ENCODE measurements at regions not wholly inside any gene's neighbourhood (a gene's known extent, or its start where the extent isn't known, plus 50 kb on each side); places are given as distances from the start of the nearest gene placed in this dataset.

- Mint-ChIP-seq H3K27me3 (peaks cover 2% of the 10 kb centered on the region), H3K27ac (no peak overlapping the region), H3K9me3 (no peaks in the 10 kb centered on the region), H3K4me3 (no peak overlapping the region), H3K4me1 (ENCODE audit: low read depth) (peaks cover 22% of the 10 kb centered on the region), H3K36me3 (no peaks in the 10 kb centered on the region)
- no peak for DNase-seq
- ChIA-PET POLR2A (no interaction called here), CTCF (no interaction called here)
- intact Hi-C loops (cut with micrococcal nuclease) = no loop called here
Measured at GRCh38 chr3:46110701-46111493, 83.6 kb upstream of the XCR1 start.

GRCh38 chr3:46107682-46108081, 80.4 kb upstream of the XCR1 start:
- ChIA-PET CTCF (no interaction called here), POLR2A (no interaction called here)
- no peak overlapping the region for H3K4me3 Mint-ChIP-seq
- peaks cover 25% of the 10 kb centered on the region for H3K4me1 Mint-ChIP-seq (ENCODE audit: low read depth)
- DNase-seq = no peak
- intact Hi-C loops (cut with micrococcal nuclease) = no loop called here
- no peaks in the 10 kb centered on the region for H3K36me3 Mint-ChIP-seq
- H3K27me3 Mint-ChIP-seq = peaks cover 4% of the 10 kb centered on the region
- H3K9me3 Mint-ChIP-seq = no peaks in the 10 kb centered on the region
- peak overlapping the region; percentile 16 for H3K27ac Mint-ChIP-seq

- DNase-seq = no peak
- H3K4me3 Mint-ChIP-seq = no peak overlapping the region
- CTCF ChIA-PET = interaction anchor here (0.6 to 0.8 kb wide), 2 partner anchors 108 to 133 kb away, joined by 3 to 4 read pairs; no protein-coding TSS in a partner anchor
- peaks cover 7% of the 10 kb centered on the region for H3K27me3 Mint-ChIP-seq
- POLR2A ChIA-PET = no interaction called here
- intact Hi-C loops (cut with micrococcal nuclease) = no loop called here
- peaks cover 28% of the 10 kb centered on the region for H3K4me1 Mint-ChIP-seq (ENCODE audit: low read depth)
- peaks cover 12% of the 10 kb centered on the region for H3K9me3 Mint-ChIP-seq
- peaks cover 11% of the 10 kb centered on the region for H3K36me3 Mint-ChIP-seq
- H3K27ac Mint-ChIP-seq = no peak overlapping the region
Measured at GRCh38 chr3:46105306-46105919, 78.1 kb upstream of the XCR1 start.

- no peak for DNase-seq
- intact Hi-C loops (cut with micrococcal nuclease) = no loop called here
- no peak overlapping the region for H3K27ac Mint-ChIP-seq
- H3K4me1 Mint-ChIP-seq (ENCODE audit: low read depth) = peaks cover 27% of the 10 kb centered on the region
- peaks cover 12% of the 10 kb centered on the region for H3K9me3 Mint-ChIP-seq
- ChIA-PET POLR2A (no interaction called here), CTCF (interaction anchor here (0.5 to 1.1 kb wide), 3 partner anchors 105 to 593 kb away, joined by 3 to 4 read pairs (median 3); no protein-coding TSS in a partner anchor)
- H3K36me3 Mint-ChIP-seq = peaks cover 13% of the 10 kb centered on the region
- peaks cover 12% of the 10 kb centered on the region for H3K27me3 Mint-ChIP-seq
- H3K4me3 Mint-ChIP-seq = no peak overlapping the region
Measured at GRCh38 chr3:46104706-46105105, 77.4 kb upstream of the XCR1 start.

GRCh38 chr3:46102780-46103130, 75.5 kb upstream of the XCR1 start:
- H3K4me1 Mint-ChIP-seq (ENCODE audit: low read depth) = peaks cover 32% of the 10 kb centered on the region
- ChIA-PET CTCF (interaction anchor here (0.7 to 1.2 kb wide), 2 partner anchors 24 to 270 kb away, joined by 4 read pairs; no protein-coding TSS in a partner anchor), POLR2A (interaction anchor here (1.1 kb wide), 1 partner anchor 297 kb away, joined by 3 read pairs; no protein-coding TSS in a partner anchor)
- no peak overlapping the region for H3K27ac Mint-ChIP-seq
- DNase-seq = no peak
- peaks cover 12% of the 10 kb centered on the region for H3K9me3 Mint-ChIP-seq
- intact Hi-C loops (cut with micrococcal nuclease) = no loop called here
- no peak overlapping the region for H3K4me3 Mint-ChIP-seq
- peaks cover 13% of the 10 kb centered on the region for H3K36me3 Mint-ChIP-seq
- H3K27me3 Mint-ChIP-seq = peaks cover 14% of the 10 kb centered on the region

DNA sequence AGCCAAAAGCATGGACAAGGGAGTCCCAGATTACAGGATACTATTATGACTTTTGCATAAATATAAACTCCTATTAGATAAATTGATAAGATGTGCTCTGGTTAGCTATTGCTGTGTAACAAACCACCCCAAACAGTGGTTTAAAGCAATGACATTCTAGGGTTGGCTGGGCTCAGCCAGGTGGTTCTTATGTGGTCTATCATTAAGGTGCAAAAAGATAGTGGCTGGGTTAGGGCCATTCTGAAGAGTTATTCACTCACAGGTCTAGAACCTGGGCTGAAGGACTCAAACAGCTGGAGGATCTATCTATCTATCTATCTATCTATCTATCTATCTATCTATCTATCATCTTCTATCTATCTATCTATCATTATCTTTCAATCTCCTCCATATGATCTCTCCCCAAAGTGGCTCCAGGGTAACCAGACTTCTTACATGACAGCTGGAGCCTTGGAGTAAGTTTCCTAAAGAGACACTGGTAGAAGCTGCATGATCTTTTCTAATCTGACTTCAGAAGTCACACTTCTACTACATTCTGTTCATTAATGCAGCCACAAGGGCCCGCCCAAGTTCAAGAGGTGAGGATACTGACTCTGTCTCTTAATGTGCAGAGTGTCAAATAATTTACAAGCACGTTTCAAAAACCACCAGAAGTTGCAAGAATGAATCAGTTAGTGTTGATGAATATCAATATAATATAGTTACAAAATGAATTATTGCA, 74.9 kb upstream of the XCR1 start:
- peaks cover 12% of the 10 kb centered on the region for H3K9me3 Mint-ChIP-seq
- CTCF ChIA-PET = interaction anchor here (0.7 to 1.2 kb wide), 3 partner anchors 23 to 275 kb away, joined by 3 to 4 read pairs (median 4); no protein-coding TSS in a partner anchor
- H3K4me3 Mint-ChIP-seq = no peak overlapping the region
- DNase-seq = peak; percentile 33
- peaks cover 14% of the 10 kb centered on the region for H3K27me3 Mint-ChIP-seq
- peaks cover 35% of the 10 kb centered on the region for H3K4me1 Mint-ChIP-seq (ENCODE audit: low read depth)
- H3K27ac Mint-ChIP-seq = no peak overlapping the region
- peaks cover 13% of the 10 kb centered on the region for H3K36me3 Mint-ChIP-seq
- intact Hi-C loops (cut with micrococcal nuclease) = no loop called here
- POLR2A ChIA-PET = interaction anchor here (1.1 kb wide), 1 partner anchor 297 kb away, joined by 3 read pairs; no protein-coding TSS in a partner anchor

DNA sequence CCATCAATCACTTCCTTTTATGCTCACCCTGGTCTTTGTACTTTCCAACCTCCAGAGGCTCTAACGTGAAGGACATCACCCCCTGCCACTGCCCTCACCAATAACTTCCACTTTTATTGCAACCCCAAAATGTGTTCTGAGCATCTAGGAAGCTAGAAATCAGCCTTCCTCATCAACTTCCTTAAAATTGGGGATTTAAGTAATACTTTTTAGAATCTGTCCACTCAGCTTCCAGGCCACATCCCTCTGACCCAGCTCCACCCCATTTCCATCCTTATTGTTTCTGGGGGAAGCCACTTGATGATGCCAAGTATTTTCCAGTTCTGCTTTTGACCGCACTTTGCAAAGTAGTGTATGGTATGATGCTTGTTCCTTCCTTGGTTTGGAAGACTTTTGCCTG, 73.5 kb upstream of the XCR1 start:
- intact Hi-C loops (cut with micrococcal nuclease) = no loop called here
- Mint-ChIP-seq H3K27ac (no peak overlapping the region), H3K9me3 (peaks cover 12% of the 10 kb centered on the region), H3K36me3 (peaks cover 13% of the 10 kb centered on the region), H3K4me3 (no peak overlapping the region), H3K4me1 (ENCODE audit: low read depth) (peaks cover 45% of the 10 kb centered on the region), H3K27me3 (peaks cover 16% of the 10 kb centered on the region)
- ChIA-PET POLR2A (interaction anchor here (1.9 kb wide), 1 partner anchor 11 kb away, joined by 7 read pairs; no protein-coding TSS in a partner anchor), CTCF (interaction anchor here (0.9 to 5.6 kb wide), 3 partner anchors 21 to 272 kb away, joined by 3 to 47 read pairs (median 5); partner anchors contain the start of gene CCR5)
- DNase-seq = no peak

DNA sequence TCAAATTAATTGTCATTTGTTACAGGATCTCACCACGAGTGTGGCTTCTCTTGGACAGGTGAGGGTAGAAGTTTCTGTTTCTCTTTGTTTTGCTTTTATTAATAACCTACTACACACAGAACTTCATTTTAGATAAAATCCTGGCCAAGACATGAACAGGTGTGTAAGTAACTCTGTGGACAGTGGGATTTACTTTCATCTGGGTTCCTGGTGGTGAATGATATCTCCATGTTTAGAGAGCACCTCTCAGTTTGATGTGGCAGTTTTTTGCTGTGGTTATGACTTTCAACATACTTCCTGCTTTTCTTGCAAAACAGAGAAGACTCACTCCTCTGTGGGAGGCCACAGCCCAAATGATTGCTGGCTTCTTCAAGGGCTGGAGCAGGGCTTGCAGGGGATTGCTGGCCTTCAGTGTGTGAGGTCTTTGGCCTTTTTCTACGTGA, 71.1 kb upstream of the XCR1 start:
- Mint-ChIP-seq H3K27ac (peak overlapping the region; percentile 85), H3K4me1 (ENCODE audit: low read depth) (peaks cover 42% of the 10 kb centered on the region), H3K9me3 (peaks cover 12% of the 10 kb centered on the region), H3K36me3 (peaks cover 13% of the 10 kb centered on the region), H3K27me3 (peaks cover 30% of the 10 kb centered on the region), H3K4me3 (peak overlapping the region; percentile 36)
- POLR2A ChIA-PET = interaction anchor here (0.6 to 2.3 kb wide), 2 partner anchors 272 to 430 kb away, joined by 3 to 21 read pairs; partner anchors contain the start of gene CCR5
- intact Hi-C loops (cut with micrococcal nuclease) = loop anchor here (1.0 to 10.0 kb wide), 6 partner anchors 8 to 404 kb away; partner anchors contain the start of gene CCR5
- CTCF ChIA-PET = interaction anchor here (0.6 to 5.6 kb wide), 10 partner anchors 9 to 280 kb away, joined by 3 to 47 read pairs (median 4); partner anchors contain the start of gene CCR5
- DNase-seq = peak; percentile 76

DNA sequence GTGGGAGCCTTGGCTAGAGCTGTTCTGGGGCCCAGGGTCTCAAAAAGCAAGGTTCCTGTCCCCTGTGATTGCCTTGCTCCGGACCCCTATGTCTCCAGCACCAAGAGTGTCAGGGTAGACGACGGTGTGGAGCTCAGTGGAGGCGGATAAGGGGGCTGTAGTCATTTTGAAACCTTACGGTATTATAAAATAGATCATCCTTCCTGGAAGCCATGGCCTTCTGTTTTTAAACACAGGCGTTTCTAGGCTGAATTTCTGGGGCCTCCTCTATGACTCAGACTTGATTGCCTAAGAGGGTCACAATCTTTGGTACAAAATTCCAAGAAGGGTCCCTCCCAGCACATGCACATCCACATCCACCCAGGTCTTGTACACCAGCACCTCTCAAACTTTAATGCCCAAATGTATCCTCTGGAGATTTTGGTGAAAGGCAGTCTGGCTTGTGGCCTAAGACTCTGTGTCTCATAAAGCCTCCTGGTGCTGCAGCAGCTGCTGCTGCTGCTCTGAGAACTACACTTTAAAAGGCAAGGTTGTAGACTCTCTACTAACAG, 70.5 kb upstream of the XCR1 start:
- H3K27me3 Mint-ChIP-seq = peaks cover 32% of the 10 kb centered on the region
- H3K36me3 Mint-ChIP-seq = peaks cover 13% of the 10 kb centered on the region
- H3K4me1 Mint-ChIP-seq (ENCODE audit: low read depth) = peaks cover 42% of the 10 kb centered on the region
- intact Hi-C loops (cut with micrococcal nuclease) = loop anchor here (1.0 to 10.0 kb wide), 8 partner anchors 7 to 403 kb away; partner anchors contain the start of genes CCR1 and CCR5
- peaks cover 12% of the 10 kb centered on the region for H3K9me3 Mint-ChIP-seq
- H3K4me3 Mint-ChIP-seq = no peak overlapping the region
- POLR2A ChIA-PET = interaction anchor here (0.6 to 2.3 kb wide), 4 partner anchors 110 to 429 kb away, joined by 3 to 21 read pairs (median 4); partner anchors contain the start of gene CCR5
- peak; percentile 74 for DNase-seq
- peak overlapping the region; percentile 85 for H3K27ac Mint-ChIP-seq
- CTCF ChIA-PET = interaction anchor here (0.8 to 5.6 kb wide), 11 partner anchors 8 to 280 kb away, joined by 3 to 47 read pairs (median 4); partner anchors contain the start of genes CCR1 and CCR5

DNA sequence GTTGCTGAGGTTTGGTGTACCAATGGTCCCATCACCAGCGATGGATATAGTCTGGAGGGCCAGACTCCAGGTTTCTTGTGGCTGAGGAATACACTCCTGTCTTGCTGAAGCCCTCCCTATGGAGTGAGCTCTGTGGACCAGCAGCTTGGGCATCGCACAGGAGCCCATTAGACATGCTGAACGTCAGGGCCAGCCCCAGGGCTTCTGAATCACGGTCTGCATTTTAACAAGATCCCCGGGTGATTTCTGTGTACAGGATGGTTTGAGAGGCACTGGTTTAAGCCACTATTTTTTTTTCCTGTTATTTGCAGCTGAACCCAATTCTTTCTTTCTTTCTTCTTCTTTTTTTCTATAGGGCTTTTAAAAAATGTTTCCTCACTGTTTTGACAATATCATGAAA, 69.5 kb upstream of the XCR1 start:
- intact Hi-C loops (cut with micrococcal nuclease) = loop anchor here (1.0 to 10.0 kb wide), 4 partner anchors 112 to 402 kb away; partner anchors contain the start of gene CCR1
- Mint-ChIP-seq H3K36me3 (peaks cover 7% of the 10 kb centered on the region), H3K4me3 (no peak overlapping the region), H3K9me3 (peaks cover 5% of the 10 kb centered on the region), H3K27me3 (peaks cover 39% of the 10 kb centered on the region), H3K27ac (peak overlapping the region; percentile 35), H3K4me1 (ENCODE audit: low read depth) (peaks cover 42% of the 10 kb centered on the region)
- ChIA-PET POLR2A (interaction anchor here (0.6 to 2.3 kb wide), 2 partner anchors 111 to 273 kb away, joined by 5 to 21 read pairs; partner anchors contain the start of gene CCR5), CTCF (interaction anchor here (0.8 to 5.6 kb wide), 4 partner anchors 111 to 281 kb away, joined by 3 to 47 read pairs (median 4); partner anchors contain the start of genes CCR1 and CCR5)
- no peak for DNase-seq

GRCh38 chr3:46096336-46096735, 69.1 kb upstream of the XCR1 start:
- no peak overlapping the region for H3K4me3 Mint-ChIP-seq
- H3K27ac Mint-ChIP-seq = no peak overlapping the region
- H3K27me3 Mint-ChIP-seq = peaks cover 39% of the 10 kb centered on the region
- peaks cover 42% of the 10 kb centered on the region for H3K4me1 Mint-ChIP-seq (ENCODE audit: low read depth)
- CTCF ChIA-PET = interaction anchor here (5.6 kb wide), 1 partner anchor 273 kb away, joined by 47 read pairs; the partner anchor contains the start of gene CCR5
- DNase-seq = no peak
- POLR2A ChIA-PET = interaction anchor here (2.3 kb wide), 1 partner anchor 274 kb away, joined by 21 read pairs; the partner anchor contains the start of gene CCR5
- H3K36me3 Mint-ChIP-seq = peaks cover 6% of the 10 kb centered on the region
- H3K9me3 Mint-ChIP-seq = peaks cover 3% of the 10 kb centered on the region
- intact Hi-C loops (cut with micrococcal nuclease) = loop anchor here (2.0 to 10.0 kb wide), 3 partner anchors 112 to 402 kb away; partner anchors contain the start of gene CCR1

Measured in activated CD4-positive, alpha-beta memory T cell treated with anti-CD3 and anti-CD28 coated beads for 36 hours (primary cell).